ENCODE measurements at regions not wholly inside any gene's neighbourhood (a gene's known extent, or its start where the extent isn't known, plus 50 kb on each side); places are given as distances from the start of the nearest gene placed in this dataset.

DNA sequence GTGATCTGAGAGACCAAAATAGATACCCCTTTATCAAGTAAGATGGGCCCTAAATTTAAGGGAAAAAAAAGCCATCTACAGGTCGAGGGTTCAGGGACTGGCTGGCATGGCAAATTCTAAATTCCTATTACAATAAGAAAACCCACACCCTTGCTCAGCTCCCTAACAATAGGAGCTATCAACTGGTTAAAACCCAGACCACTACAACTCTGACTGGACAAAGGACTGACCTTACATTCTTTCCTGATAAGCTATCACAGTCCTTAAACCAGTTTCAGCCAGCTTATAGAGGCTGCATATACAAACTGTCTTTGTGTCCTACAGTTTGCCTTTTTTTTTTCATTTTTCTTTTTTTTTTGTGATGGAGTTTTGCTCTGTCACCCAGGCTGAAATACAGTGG lies 803.6 kb downstream of the NR2F1-AS1 start:
- TF ChIP-seq ZBTB7A (IDR thresholded peaks at IDR 0.05; ENCODE audit: low read depth) = no peak
- no peak for TF ChIP-seq CREB1 (IDR thresholded peaks at IDR 0.05; ENCODE audit: low read depth)
- no peak for TF ChIP-seq TCF12 (IDR thresholded peaks at IDR 0.05; ENCODE audit: low read depth)
- TF ChIP-seq FOXM1 (IDR thresholded peaks at IDR 0.05; ENCODE audit: borderline replicate concordance, low read depth) = no peak
- TF ChIP-seq, protein P1, sequence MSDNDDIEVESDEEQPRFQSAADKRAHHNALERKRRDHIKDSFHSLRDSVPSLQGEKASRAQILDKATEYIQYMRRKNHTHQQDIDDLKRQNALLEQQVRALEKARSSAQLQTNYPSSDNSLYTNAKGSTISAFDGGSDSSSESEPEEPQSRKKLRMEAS (IDR thresholded peaks at IDR 0.05) = no peak
- TF ChIP-seq, protein P2, sequence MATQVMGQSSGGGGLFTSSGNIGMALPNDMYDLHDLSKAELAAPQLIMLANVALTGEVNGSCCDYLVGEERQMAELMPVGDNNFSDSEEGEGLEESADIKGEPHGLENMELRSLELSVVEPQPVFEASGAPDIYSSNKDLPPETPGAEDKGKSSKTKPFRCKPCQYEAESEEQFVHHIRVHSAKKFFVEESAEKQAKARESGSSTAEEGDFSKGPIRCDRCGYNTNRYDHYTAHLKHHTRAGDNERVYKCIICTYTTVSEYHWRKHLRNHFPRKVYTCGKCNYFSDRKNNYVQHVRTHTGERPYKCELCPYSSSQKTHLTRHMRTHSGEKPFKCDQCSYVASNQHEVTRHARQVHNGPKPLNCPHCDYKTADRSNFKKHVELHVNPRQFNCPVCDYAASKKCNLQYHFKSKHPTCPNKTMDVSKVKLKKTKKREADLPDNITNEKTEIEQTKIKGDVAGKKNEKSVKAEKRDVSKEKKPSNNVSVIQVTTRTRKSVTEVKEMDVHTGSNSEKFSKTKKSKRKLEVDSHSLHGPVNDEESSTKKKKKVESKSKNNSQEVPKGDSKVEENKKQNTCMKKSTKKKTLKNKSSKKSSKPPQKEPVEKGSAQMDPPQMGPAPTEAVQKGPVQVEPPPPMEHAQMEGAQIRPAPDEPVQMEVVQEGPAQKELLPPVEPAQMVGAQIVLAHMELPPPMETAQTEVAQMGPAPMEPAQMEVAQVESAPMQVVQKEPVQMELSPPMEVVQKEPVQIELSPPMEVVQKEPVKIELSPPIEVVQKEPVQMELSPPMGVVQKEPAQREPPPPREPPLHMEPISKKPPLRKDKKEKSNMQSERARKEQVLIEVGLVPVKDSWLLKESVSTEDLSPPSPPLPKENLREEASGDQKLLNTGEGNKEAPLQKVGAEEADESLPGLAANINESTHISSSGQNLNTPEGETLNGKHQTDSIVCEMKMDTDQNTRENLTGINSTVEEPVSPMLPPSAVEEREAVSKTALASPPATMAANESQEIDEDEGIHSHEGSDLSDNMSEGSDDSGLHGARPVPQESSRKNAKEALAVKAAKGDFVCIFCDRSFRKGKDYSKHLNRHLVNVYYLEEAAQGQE (IDR thresholded peaks at IDR 0.05; ENCODE audit: low read depth) = no peak
- TF ChIP-seq, protein P3, sequence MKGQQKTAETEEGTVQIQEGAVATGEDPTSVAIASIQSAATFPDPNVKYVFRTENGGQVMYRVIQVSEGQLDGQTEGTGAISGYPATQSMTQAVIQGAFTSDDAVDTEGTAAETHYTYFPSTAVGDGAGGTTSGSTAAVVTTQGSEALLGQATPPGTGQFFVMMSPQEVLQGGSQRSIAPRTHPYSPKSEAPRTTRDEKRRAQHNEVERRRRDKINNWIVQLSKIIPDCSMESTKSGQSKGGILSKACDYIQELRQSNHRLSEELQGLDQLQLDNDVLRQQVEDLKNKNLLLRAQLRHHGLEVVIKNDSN (IDR thresholded peaks at IDR 0.05) = no peak

DNA sequence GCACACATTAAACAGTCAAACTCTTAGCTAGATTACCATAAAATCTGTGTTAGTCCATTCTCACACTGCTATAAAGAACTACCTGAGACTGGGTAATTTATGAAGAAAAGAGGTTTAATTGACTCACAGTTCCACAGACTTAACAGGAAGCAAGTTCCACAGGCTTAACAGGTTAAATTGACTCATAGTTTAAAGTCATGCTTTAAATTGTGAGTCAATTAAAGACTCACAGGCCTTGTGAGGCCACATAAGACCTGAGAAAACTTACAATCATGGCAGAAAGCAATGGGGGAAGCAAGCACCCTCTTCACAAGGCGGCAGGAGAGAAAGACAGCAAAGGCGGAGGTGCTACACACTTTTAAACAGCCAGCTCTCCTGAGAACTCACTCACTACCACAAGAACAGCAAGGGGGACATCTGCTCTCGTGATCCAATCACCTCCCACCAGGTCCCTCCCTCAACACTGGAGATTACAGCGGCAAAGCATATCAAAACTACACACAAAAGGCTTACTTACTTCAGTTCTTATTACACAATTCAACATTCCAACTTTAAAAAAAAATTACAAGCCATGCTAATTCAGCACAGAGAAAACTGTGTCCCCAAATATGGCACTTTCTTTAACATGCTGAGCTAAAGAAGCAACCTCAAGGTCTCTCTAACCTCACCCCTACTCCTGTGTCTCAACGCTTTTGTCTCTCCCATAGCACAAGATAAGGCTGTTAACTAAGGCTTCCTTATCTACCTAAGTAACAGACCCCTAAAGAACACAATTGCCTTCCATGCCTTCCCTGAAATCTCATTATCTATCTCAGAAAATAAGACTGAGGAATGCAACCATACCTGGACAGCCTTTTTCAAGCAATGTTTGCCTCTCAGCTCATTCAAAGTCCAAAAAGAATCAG lies 805.1 kb downstream of the NR2F1-AS1 start:
- no peak for TF ChIP-seq EGR1 (IDR thresholded peaks at IDR 0.05)
- TF ChIP-seq, protein P3 (IDR thresholded peaks at IDR 0.05) = no peak
- TF ChIP-seq CREB1 (IDR thresholded peaks at IDR 0.05; ENCODE audit: low read depth) = no peak
- no peak for TF ChIP-seq ZBTB7A (IDR thresholded peaks at IDR 0.05; ENCODE audit: low read depth)
- TF ChIP-seq, protein P1 (IDR thresholded peaks at IDR 0.05) = no peak
- no peak for TF ChIP-seq TEAD4 (IDR thresholded peaks at IDR 0.05)
- TF ChIP-seq YY1 (IDR thresholded peaks at IDR 0.05; ENCODE audit: low read depth) = no peak
- no peak for TF ChIP-seq TCF12 (IDR thresholded peaks at IDR 0.05; ENCODE audit: low read depth)
- no peak for TF ChIP-seq EP300 (IDR thresholded peaks at IDR 0.05; ENCODE audit: borderline replicate concordance)
- TF ChIP-seq NFIC (IDR thresholded peaks at IDR 0.05) = no peak
- TF ChIP-seq FOXM1 (IDR thresholded peaks at IDR 0.05; ENCODE audit: borderline replicate concordance, low read depth) = no peak
- no peak for TF ChIP-seq RAD21 (IDR thresholded peaks at IDR 0.05; ENCODE audit: low read depth)
- TF ChIP-seq, protein P2 (IDR thresholded peaks at IDR 0.05; ENCODE audit: low read depth) = no peak
- TF ChIP-seq TAF1 (IDR thresholded peaks at IDR 0.05; ENCODE audit: low read depth) = no peak
- no peak for TF ChIP-seq CEBPB (IDR thresholded peaks at IDR 0.05)

DNA sequence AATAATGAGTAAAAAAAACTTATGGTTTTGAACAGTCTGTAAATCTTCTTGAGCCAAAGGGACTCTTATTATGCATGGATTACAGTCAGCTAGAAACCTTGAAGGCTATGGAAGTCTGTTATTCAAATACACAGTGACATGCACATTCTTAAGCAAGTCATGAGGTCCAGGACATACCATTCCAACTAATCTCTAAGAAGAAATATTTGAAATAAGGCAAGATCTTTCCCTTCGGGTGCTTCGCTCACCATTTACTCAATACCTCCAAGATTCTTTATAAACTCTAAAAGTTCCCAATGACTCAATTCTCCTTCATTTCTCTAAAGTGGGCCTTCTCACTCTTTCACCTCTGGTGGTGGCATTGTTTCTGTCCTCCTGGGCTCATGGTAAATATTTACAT lies 811.0 kb downstream of the NR2F1-AS1 start:
- no peak for TF ChIP-seq CEBPB (IDR thresholded peaks at IDR 0.05)
- no peak for TF ChIP-seq TEAD4 (IDR thresholded peaks at IDR 0.05)
- TF ChIP-seq, protein P1 (IDR thresholded peaks at IDR 0.05) = no peak
- TF ChIP-seq ZBTB7A (IDR thresholded peaks at IDR 0.05; ENCODE audit: low read depth) = no peak
- TF ChIP-seq FOXM1 (IDR thresholded peaks at IDR 0.05; ENCODE audit: borderline replicate concordance, low read depth) = no peak
- no peak for TF ChIP-seq TCF12 (IDR thresholded peaks at IDR 0.05; ENCODE audit: low read depth)
- TF ChIP-seq EGR1 (IDR thresholded peaks at IDR 0.05) = no peak
- no peak for TF ChIP-seq TAF1 (IDR thresholded peaks at IDR 0.05; ENCODE audit: low read depth)
- TF ChIP-seq, protein P2 (IDR thresholded peaks at IDR 0.05; ENCODE audit: low read depth) = no peak

DNA sequence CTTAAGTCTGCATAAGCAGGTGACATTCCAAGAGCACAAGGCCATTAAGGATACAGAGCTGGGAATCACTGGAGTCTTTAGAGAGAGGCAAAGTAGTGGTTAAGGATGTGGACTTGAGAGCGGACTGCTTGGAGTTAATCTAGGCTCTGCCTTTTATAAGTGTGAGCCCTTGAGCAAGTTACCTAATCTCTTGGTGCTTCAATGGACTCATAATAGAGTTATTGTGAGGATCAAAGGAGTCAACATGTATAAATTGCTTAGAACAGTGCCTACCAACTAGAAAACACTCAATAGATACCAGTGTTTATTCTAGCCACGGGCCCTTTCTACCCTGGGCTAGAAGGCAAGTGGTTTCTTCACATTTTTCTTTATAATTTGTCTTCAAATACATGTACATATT lies 819.4 kb downstream of the NR2F1-AS1 start:
- TF ChIP-seq EP300 (IDR thresholded peaks at IDR 0.05; ENCODE audit: borderline replicate concordance) (no peak), TEAD4 (IDR thresholded peaks at IDR 0.05) (no peak), TCF12 (IDR thresholded peaks at IDR 0.05; ENCODE audit: low read depth) (no peak), EGR1 (IDR thresholded peaks at IDR 0.05) (no peak), RAD21 (IDR thresholded peaks at IDR 0.05; ENCODE audit: low read depth) (no peak)
- TF ChIP-seq, protein P3 (IDR thresholded peaks at IDR 0.05) = no peak
